NB4 (cell line): ENCODE measurements at regions not wholly inside any gene's neighbourhood (a gene's known extent, or its start where the extent isn't known, plus 50 kb on each side); places are given as distances from the start of the nearest gene placed in this dataset.

Experiments
- POLR2A ChIP-seq: IDR thresholded peaks from 2 replicates; pipeline ENCODE4 v1.6.1; 2011; ENCODE audit warnings: mild to moderate bottlenecking; ENCODE audit not compliant: insufficient read length; ENCODE audit errors: extremely low read depth
- TF ChIP-seq, protein P1 (sequence below): IDR thresholded peaks from one replicate; pipeline ENCODE4 v1.5.1; 2012; ENCODE audit warnings: low read depth, low read length

GRCh38 chr20:22844959-22845358 is 190.2 kb upstream of the SSTR4 start:
- TF ChIP-seq, protein P1, sequence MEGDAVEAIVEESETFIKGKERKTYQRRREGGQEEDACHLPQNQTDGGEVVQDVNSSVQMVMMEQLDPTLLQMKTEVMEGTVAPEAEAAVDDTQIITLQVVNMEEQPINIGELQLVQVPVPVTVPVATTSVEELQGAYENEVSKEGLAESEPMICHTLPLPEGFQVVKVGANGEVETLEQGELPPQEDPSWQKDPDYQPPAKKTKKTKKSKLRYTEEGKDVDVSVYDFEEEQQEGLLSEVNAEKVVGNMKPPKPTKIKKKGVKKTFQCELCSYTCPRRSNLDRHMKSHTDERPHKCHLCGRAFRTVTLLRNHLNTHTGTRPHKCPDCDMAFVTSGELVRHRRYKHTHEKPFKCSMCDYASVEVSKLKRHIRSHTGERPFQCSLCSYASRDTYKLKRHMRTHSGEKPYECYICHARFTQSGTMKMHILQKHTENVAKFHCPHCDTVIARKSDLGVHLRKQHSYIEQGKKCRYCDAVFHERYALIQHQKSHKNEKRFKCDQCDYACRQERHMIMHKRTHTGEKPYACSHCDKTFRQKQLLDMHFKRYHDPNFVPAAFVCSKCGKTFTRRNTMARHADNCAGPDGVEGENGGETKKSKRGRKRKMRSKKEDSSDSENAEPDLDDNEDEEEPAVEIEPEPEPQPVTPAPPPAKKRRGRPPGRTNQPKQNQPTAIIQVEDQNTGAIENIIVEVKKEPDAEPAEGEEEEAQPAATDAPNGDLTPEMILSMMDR: no peak
- TF ChIP-seq POLR2A: no peak
